Breast epithelium (tissue), 4 donors: ENCODE measurements at regions not wholly inside any gene's neighbourhood (a gene's known extent, or its start where the extent isn't known, plus 50 kb on each side); places are given as distances from the start of the nearest gene placed in this dataset.

Experiments used
- DNase-seq, 2 donors: peaks; one replicate each; pipeline ENCODE4 v3.0.0-alpha.2; 2019; ENCODE audit warnings: low spot score in 2 of 2
- H3K27ac ChIP-seq, 2 donors: fragments of 200-600 bp; sonication (generic) in 1 of 2; one replicate each; pipeline ENCODE4 v1.5.1; 2016 to 2019; ENCODE audit warnings: mild to moderate bottlenecking in 1 of 2
- H3K27me3 ChIP-seq, 2 donors: fragments of 200-600 bp; sonication (generic) in 1 of 2; one replicate each; pipeline versions ENCODE4 v1.5.1 to v1.6.0; 2017 to 2019; ENCODE audit warnings: control low read depth in 1 of 2, mild to moderate bottlenecking in 1 of 2
- H3K36me3 ChIP-seq: fragments of 200-600 bp; one replicate; pipeline ENCODE4 v1.5.1; 2019
- H3K4me1 ChIP-seq, 2 donors: fragments of 200-600 bp; sonication (generic); one replicate each; pipeline ENCODE4 v1.5.1; 2016 to 2019; ENCODE audit warnings: control low read depth in 1 of 2
- H3K4me3 ChIP-seq, 3 donors: fragments of 200-600 bp; sonication (generic); 1 replicate in 2 of 3; 2 replicates in 1 of 3; pipeline ENCODE4 v1.5.1; 2016 to 2019; ENCODE audit warnings: mild to moderate bottlenecking in 3 of 3, moderate library complexity in 2 of 3
- H3K9me3 ChIP-seq, 2 donors: fragments of 200-600 bp; sonication (generic) in 1 of 2; one replicate each; pipeline ENCODE4 v1.5.1; 2016 to 2019; ENCODE audit warnings: control low read depth in 1 of 2
- CTCF ChIP-seq, 3 donors: fragments of 450-650 bp; IDR thresholded peaks; one replicate each; pipeline ENCODE4 v1.5.1; 2016 to 2017; ENCODE audit warnings: antibody characterized with exemption in 3 of 3, mild to moderate bottlenecking in 3 of 3, moderate library complexity in 3 of 3
- POLR2A ChIP-seq: fragments of 450-650 bp; IDR thresholded peaks from one replicate; pipeline ENCODE4 v1.6.1; 2016; ENCODE audit warnings: antibody characterized with exemption, mild to moderate bottlenecking, moderate library complexity
- POLR2AphosphoS5 ChIP-seq, 3 donors: sonication (generic); formaldehyde crosslinking; IDR thresholded peaks; one replicate each; pipeline ENCODE4 v1.6.1; 2017; ENCODE audit warnings: antibody characterized with exemption in 3 of 3
- intact Hi-C: fragments of 100-400 bp; cut with DNase I; formaldehyde crosslinking; loops from one replicate; pipeline ENCODE4 v1.15.1; 2023; ENCODE audit warnings: low total_unique reads

- Histone ChIP-seq H3K4me1 (no peaks in the 10 kb centered on the region), H3K4me3 (no peak overlapping the region), H3K27ac (no peak overlapping the region), H3K36me3 (no peaks in the 10 kb centered on the region), H3K27me3 (no peaks in the 10 kb centered on the region), H3K9me3 (no peaks in the 10 kb centered on the region)
- DNase-seq = no peak
- intact Hi-C loops = no loop called here
- TF ChIP-seq CTCF (IDR thresholded peaks at IDR 0.05) (no peak), POLR2AphosphoS5 (IDR thresholded peaks at IDR 0.05) (no peak), POLR2A (no peak)
Measured at GRCh38 chr2:57523304-57523703, 523.3 kb upstream of the VRK2 start.

GRCh38 chr2:57527685-57528084 lies 518.9 kb upstream of the VRK2 start:
- Histone ChIP-seq H3K36me3 (no peaks in the 10 kb centered on the region), H3K4me3 (no peak overlapping the region), H3K9me3 (no peaks in the 10 kb centered on the region), H3K4me1 (no peaks in the 10 kb centered on the region), H3K27ac (no peak overlapping the region), H3K27me3 (no peaks in the 10 kb centered on the region)
- intact Hi-C loops = no loop called here
- TF ChIP-seq POLR2AphosphoS5 (IDR thresholded peaks at IDR 0.05) (no peak), CTCF (IDR thresholded peaks at IDR 0.05) (no peak), POLR2A (no peak)
- DNase-seq = no peak

- TF ChIP-seq CTCF (IDR thresholded peaks at IDR 0.05) (no peak), POLR2AphosphoS5 (IDR thresholded peaks at IDR 0.05) (no peak), POLR2A (no peak)
- Histone ChIP-seq H3K36me3 (no peaks in the 10 kb centered on the region), H3K9me3 (no peaks in the 10 kb centered on the region), H3K4me3 (no peak overlapping the region), H3K4me1 (no peaks in the 10 kb centered on the region), H3K27ac (no peak overlapping the region), H3K27me3 (no peaks in the 10 kb centered on the region)
- DNase-seq = no peak
- intact Hi-C loops = no loop called here
Measured at GRCh38 chr2:57528499-57528898, 518.1 kb upstream of the VRK2 start.

- no peaks in the 10 kb centered on the region for H3K9me3 ChIP-seq
- TF ChIP-seq POLR2AphosphoS5 (IDR thresholded peaks at IDR 0.05) = no peak
- TF ChIP-seq CTCF (IDR thresholded peaks at IDR 0.05) = no peak
- no peak for TF ChIP-seq POLR2A
- no peaks in the 10 kb centered on the region for H3K4me1 ChIP-seq
- H3K36me3 ChIP-seq = no peaks in the 10 kb centered on the region
- intact Hi-C loops = no loop called here
- no peak overlapping the region for H3K27ac ChIP-seq
- no peaks in the 10 kb centered on the region for H3K27me3 ChIP-seq
- no peak overlapping the region for H3K4me3 ChIP-seq
- DNase-seq = no peak
Measured at GRCh38 chr2:57534358-57534757, 512.2 kb upstream of the VRK2 start.

GRCh38 chr2:57536535-57537231 lies 509.9 kb upstream of the VRK2 start:
- TF ChIP-seq POLR2A = no peak
- no peak for TF ChIP-seq POLR2AphosphoS5 (IDR thresholded peaks at IDR 0.05)
- Histone ChIP-seq H3K9me3 (no peaks in the 10 kb centered on the region), H3K4me3 (no peak overlapping the region), H3K27ac (no peak overlapping the region), H3K4me1 (no peaks in the 10 kb centered on the region), H3K27me3 (no peaks in the 10 kb centered on the region), H3K36me3 (no peaks in the 10 kb centered on the region)
- intact Hi-C loops = no loop called here
- no peak for DNase-seq
